ELR (cell line): ENCODE measurements at regions not wholly inside any gene's neighbourhood (a gene's known extent, or its start where the extent isn't known, plus 50 kb on each side); places are given as distances from the start of the nearest gene placed in this dataset.

ENCODE experiments used
- DNase-seq: peaks from one replicate; pipeline ENCODE4 v3.0.0-alpha.2; 2015; ENCODE audit warnings: low read depth

- DNase-seq, result no peak
Observed at GRCh38 chr11:95306123-95306522, 75.1 kb upstream of the SESN3 start.

GRCh38 chr11:95305705-95306104 is 74.7 kb upstream of the SESN3 start:
- no peak for DNase-seq

- no peak for DNase-seq
Observed at GRCh38 chr11:95304777-95305176, 73.8 kb upstream of the SESN3 start.

- no peak for DNase-seq
Observed at GRCh38 chr11:95302211-95302610, 71.2 kb upstream of the SESN3 start.

- DNase-seq, result no peak
Observed at GRCh38 chr11:95301474-95301873, 70.5 kb upstream of the SESN3 start.

GRCh38 chr11:95299078-95299679 is 68.2 kb upstream of the SESN3 start:
- no peak for DNase-seq

- DNase-seq, result no peak
Observed at GRCh38 chr11:95297680-95298452, 66.9 kb upstream of the SESN3 start.

- no peak for DNase-seq
Observed at GRCh38 chr11:95296621-95297025, 65.6 kb upstream of the SESN3 start.

GRCh38 chr11:95296165-95296564 is 65.2 kb upstream of the SESN3 start:
- DNase-seq, result no peak

GRCh38 chr11:95295382-95296149 is 64.6 kb upstream of the SESN3 start:
- DNase-seq, result no peak

- no peak for DNase-seq
Observed at GRCh38 chr11:95294701-95295100, 63.7 kb upstream of the SESN3 start.

GRCh38 chr11:95293116-95293515 is 62.1 kb upstream of the SESN3 start:
- DNase-seq, result no peak

GRCh38 chr11:95291946-95292345 is 60.9 kb upstream of the SESN3 start:
- DNase-seq, result no peak

GRCh38 chr11:95289378-95290101 is 58.5 kb upstream of the SESN3 start:
- DNase-seq, result no peak

GRCh38 chr11:95284057-95285052 is 53.4 kb upstream of the SESN3 start:
- DNase-seq, result no peak

- no peak for DNase-seq
Observed at GRCh38 chr11:95283650-95284049, 52.6 kb upstream of the SESN3 start.

GRCh38 chr11:95283146-95283545 is 52.1 kb upstream of the SESN3 start:
- DNase-seq, result no peak

- no peak for DNase-seq
Observed at GRCh38 chr11:95282291-95282751, 51.3 kb upstream of the SESN3 start.
